GM10266 (cell line): ENCODE measurements at regions not wholly inside any gene's neighbourhood (a gene's known extent, or its start where the extent isn't known, plus 50 kb on each side); places are given as distances from the start of the nearest gene placed in this dataset.

Experiments used
- DNase-seq: peaks from one replicate; pipeline ENCODE4 v3.0.0; 2012; ENCODE audit errors: extremely low spot score
- TF ChIP-seq, protein P1 (sequence below): IDR thresholded peaks from 2 replicates; pipeline ENCODE4 v1.5.1; 2012; ENCODE audit warnings: mild to moderate bottlenecking, low read depth; ENCODE audit not compliant: control insufficient read depth, insufficient read depth; ENCODE audit errors: missing control alignments

DNA sequence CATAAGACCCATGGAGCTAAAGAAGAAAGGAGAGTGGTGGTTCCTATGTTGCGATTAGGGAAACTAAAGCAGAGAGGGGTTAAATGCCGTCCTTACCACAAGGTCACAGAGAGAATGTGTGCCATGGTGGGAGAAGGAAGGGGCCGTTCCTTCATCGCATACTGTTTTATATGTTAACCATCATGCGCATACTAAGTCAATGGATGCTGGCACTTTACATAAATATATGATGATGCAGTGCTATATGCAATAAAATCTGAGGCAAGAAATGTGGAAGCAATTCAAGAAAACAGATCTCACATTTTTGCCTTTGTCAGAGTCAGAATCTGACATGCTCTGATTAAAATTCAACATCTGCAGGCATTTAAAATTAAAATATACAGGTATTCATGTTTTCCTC lies 168.1 kb downstream of the BMP4 start:
- TF ChIP-seq, protein P1, sequence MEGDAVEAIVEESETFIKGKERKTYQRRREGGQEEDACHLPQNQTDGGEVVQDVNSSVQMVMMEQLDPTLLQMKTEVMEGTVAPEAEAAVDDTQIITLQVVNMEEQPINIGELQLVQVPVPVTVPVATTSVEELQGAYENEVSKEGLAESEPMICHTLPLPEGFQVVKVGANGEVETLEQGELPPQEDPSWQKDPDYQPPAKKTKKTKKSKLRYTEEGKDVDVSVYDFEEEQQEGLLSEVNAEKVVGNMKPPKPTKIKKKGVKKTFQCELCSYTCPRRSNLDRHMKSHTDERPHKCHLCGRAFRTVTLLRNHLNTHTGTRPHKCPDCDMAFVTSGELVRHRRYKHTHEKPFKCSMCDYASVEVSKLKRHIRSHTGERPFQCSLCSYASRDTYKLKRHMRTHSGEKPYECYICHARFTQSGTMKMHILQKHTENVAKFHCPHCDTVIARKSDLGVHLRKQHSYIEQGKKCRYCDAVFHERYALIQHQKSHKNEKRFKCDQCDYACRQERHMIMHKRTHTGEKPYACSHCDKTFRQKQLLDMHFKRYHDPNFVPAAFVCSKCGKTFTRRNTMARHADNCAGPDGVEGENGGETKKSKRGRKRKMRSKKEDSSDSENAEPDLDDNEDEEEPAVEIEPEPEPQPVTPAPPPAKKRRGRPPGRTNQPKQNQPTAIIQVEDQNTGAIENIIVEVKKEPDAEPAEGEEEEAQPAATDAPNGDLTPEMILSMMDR, result no peak
- DNase-seq, result no peak

DNA sequence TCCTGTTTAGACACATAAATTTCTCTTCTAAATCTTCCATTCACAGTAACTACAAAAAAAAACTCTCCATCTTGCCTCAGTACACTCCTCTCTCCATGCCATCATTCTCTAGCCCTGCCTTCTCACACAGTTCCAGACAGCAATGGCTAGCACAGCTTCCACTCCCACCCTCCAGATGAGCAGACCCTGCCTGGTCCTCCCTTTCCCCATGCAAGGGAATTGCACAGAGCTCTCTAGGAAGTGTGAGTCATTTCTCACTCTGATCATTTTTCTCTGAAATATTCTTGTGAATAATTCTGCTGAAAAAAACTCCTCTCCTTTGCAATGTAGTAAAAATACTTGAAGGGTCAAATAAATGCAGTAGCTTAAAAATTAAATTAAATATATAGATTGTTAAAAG lies 170.6 kb downstream of the BMP4 start:
- no peak for DNase-seq
- TF ChIP-seq, protein P1, result no peak

DNA sequence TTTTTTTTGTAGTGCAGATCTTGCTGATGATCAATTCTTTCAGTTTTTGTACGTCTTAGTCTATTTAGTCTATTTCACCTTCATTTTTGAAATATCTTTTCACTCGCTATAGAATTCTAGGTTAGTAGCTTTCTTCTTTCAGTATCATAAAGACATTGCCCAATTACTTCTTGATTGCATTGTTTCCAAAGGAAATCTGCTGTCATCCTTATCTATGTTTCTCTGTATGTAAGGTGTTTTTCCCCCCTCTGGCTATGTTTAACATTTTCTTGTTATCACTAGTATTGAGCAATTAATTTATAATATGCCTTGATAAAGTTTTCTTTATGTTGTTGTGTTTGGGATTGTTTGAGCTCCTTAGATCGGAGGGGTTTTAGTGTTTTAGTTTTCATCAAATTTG lies 171.9 kb downstream of the BMP4 start:
- DNase-seq, result no peak
- TF ChIP-seq, protein P1, result no peak

DNA sequence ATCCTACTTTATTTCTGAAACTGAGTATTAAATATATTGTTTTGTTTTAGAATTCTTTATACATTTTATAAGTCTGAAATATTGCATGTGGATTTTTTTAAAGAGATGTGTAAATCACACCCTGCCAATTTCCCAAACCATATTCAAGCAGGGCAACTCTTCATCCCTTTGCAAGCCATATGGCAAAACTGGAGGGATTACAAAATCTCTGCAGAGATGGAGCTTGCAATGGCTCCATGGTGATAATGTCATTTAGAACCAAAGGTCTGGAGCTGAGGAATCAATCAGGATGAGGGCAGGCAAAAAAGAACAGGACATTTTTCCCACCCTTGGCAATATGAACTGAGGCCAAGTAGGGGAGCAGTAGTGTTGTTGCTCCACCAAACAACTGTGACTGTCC lies 173.4 kb downstream of the BMP4 start:
- TF ChIP-seq, protein P1, result no peak
- no peak for DNase-seq

DNA sequence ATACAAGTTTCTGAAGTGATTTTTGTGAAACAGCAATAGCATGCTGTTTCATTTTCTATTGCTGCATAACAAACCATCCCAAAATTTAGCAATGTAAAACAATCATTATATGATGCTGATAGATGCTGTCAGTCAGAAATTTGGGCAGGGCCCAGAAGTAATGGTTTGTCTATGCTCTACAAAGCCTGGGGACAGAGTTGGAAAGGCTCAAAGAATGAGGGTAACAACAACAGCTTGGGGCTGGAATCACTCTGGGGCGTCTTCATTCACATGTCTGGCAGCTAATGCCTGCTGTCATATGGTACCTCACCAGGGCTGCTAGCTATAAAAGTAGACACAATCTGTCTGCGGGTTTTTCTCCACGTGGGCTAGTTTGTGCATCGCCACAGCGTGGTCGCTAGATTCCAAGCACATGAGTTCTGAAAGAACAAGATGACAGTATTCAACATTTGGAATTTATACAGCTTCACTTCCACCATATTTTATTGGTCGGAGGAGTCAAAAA lies 176.5 kb downstream of the BMP4 start:
- TF ChIP-seq, protein P1, result no peak
- no peak for DNase-seq

DNA sequence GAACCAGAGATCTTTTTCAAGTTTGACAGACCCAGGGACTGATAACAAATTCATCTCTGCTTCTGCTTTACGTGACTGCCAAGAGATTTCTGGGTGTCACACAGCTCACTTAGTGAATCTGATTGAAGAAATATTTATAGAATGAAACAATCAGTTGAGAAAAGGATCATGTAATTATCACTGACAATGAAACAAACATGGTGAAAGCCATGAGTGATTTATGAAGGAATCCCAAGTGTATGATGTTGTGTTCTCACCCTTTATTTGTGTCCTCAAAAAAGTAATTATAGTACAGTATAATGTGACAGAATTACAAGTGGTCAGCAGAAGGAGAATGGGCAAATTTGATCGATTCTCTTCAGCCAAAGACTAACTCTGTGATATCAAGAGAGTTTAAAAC lies 177.3 kb downstream of the BMP4 start:
- TF ChIP-seq, protein P1, result no peak
- DNase-seq, result no peak

DNA sequence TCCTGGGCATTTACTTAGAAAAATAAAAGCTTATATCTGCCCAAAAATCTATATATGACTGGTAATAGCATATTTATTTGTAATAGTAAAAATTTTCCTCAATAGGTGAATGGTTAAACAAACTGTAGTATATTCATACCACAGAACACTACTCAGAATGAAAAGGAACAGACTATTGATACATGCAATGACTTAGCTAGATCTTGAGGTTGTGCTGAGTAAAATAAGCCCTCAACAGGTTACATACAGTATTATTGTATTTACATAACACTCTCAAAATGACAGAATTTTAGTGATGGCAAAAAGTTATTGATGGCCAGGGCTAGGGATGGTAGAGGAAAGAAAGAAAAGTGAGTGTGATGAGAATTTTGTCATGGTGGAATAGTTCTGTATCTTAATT lies 178.4 kb downstream of the BMP4 start:
- TF ChIP-seq, protein P1, result no peak
- no peak for DNase-seq

DNA sequence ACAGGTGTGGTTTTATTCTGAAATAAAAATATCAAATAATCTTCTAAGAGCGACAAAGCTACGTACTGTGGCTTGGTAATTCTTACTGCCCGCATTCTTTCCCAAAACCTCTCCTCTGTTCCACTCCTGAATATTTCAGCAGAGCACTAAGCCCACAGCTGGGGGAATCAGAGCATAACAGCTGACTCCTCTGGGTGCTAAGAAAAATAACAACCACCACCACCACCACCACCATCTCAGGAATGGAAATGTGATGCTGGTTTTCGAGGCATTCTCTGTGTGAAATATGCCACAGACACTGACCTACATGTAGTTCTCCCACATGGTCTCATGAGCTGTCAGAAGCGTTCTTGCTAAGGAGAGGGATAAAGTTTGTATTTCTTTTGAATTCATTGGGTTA lies 183.7 kb downstream of the BMP4 start:
- TF ChIP-seq, protein P1, result no peak
- DNase-seq, result no peak
